Sigmoid colon (tissue), 3 donors: ENCODE measurements at regions not wholly inside any gene's neighbourhood (a gene's known extent, or its start where the extent isn't known, plus 50 kb on each side); places are given as distances from the start of the nearest gene placed in this dataset.

Source experiments
- POLR2A ChIP-seq, 2 donors: fragments of 450-650 bp; IDR thresholded peaks; one replicate each; pipeline ENCODE4 v1.6.1; 2016; ENCODE audit warnings: antibody characterized with exemption in 2 of 2, mild to moderate bottlenecking in 2 of 2, moderate library complexity in 2 of 2
- TF ChIP-seq, protein P1 (sequence below), 4 experiments: fragments of 450-650 bp in 3 of 4; fragments of 200-600 bp in 1 of 4; IDR thresholded peaks; one replicate each; pipeline ENCODE4 v1.5.1; 2016 to 2019; ENCODE audit warnings: antibody characterized with exemption in 4 of 4, mild to moderate bottlenecking in 3 of 4, moderate library complexity in 2 of 4

- TF ChIP-seq POLR2A (IDR thresholded peaks at IDR 0.05), result no peak
- TF ChIP-seq, protein P1, sequence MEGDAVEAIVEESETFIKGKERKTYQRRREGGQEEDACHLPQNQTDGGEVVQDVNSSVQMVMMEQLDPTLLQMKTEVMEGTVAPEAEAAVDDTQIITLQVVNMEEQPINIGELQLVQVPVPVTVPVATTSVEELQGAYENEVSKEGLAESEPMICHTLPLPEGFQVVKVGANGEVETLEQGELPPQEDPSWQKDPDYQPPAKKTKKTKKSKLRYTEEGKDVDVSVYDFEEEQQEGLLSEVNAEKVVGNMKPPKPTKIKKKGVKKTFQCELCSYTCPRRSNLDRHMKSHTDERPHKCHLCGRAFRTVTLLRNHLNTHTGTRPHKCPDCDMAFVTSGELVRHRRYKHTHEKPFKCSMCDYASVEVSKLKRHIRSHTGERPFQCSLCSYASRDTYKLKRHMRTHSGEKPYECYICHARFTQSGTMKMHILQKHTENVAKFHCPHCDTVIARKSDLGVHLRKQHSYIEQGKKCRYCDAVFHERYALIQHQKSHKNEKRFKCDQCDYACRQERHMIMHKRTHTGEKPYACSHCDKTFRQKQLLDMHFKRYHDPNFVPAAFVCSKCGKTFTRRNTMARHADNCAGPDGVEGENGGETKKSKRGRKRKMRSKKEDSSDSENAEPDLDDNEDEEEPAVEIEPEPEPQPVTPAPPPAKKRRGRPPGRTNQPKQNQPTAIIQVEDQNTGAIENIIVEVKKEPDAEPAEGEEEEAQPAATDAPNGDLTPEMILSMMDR (IDR thresholded peaks at IDR 0.05), result no peak
Observed at GRCh38 chr2:129056309-129056958, 737.8 kb upstream of the HS6ST1 start.
